Smooth muscle cell (in vitro differentiated cells): ENCODE measurements at regions not wholly inside any gene's neighbourhood (a gene's known extent, or its start where the extent isn't known, plus 50 kb on each side); places are given as distances from the start of the nearest gene placed in this dataset.

Experiments
- DNase-seq: peaks from one replicate; lab custom pipeline; 2025; ENCODE audit not compliant: unreplicated experiment; lab: John Stamatoyannopoulos, UW
- H2AFZ ChIP-seq: fragments of 200-600 bp; sonication (generic); 2 replicates; pipeline ENCODE4 v1.6.0; 2016; ENCODE audit warnings: antibody characterized with exemption, low read depth, mild to moderate bottlenecking
- H3F3A ChIP-seq: fragments of 200-600 bp; sonication (generic); 2 replicates; pipeline ENCODE4 v1.6.0; 2017; ENCODE audit warnings: antibody characterized with exemption, low read depth
- H3K27ac ChIP-seq: fragments of 200-600 bp; sonication (generic); 2 replicates; pipeline ENCODE4 v1.5.1; 2016; ENCODE audit warnings: low read depth, mild to moderate bottlenecking
- H3K27me3 ChIP-seq: fragments of 200-600 bp; sonication (generic); 2 replicates; pipeline ENCODE4 v1.6.1; 2016; ENCODE audit warnings: low read depth, mild to moderate bottlenecking
- H3K36me3 ChIP-seq: fragments of 200-600 bp; sonication (generic); 2 replicates; pipeline ENCODE4 v1.5.1; 2016; ENCODE audit warnings: low read depth
- H3K4me1 ChIP-seq: fragments of 200-600 bp; sonication (generic); 2 replicates; pipeline ENCODE4 v1.5.1; 2016; ENCODE audit warnings: low read depth
- H3K4me2 ChIP-seq: fragments of 200-600 bp; sonication (generic); 2 replicates; pipeline ENCODE4 v1.6.0; 2016; ENCODE audit warnings: mild to moderate bottlenecking
- H3K4me3 ChIP-seq: fragments of 200-600 bp; sonication (generic); 2 replicates; pipeline ENCODE4 v1.5.1; 2016; ENCODE audit warnings: mild to moderate bottlenecking
- H3K79me2 ChIP-seq: fragments of 200-600 bp; sonication (generic); 2 replicates; pipeline ENCODE4 v1.6.0; 2016; ENCODE audit warnings: low read depth, mild to moderate bottlenecking
- H3K9ac ChIP-seq: fragments of 200-600 bp; sonication (generic); 2 replicates; pipeline ENCODE4 v1.6.0; 2016; ENCODE audit warnings: low read depth
- H3K9me3 ChIP-seq: fragments of 200-600 bp; sonication (generic); replicated peaks from 2 replicates; pipeline ENCODE4 v1.5.1; 2016; ENCODE audit warnings: low read depth
- H4K20me1 ChIP-seq: fragments of 200-600 bp; sonication (generic); 2 replicates; pipeline ENCODE4 v1.6.0; 2016; ENCODE audit warnings: low read depth
- WGBS: methylation state at CpG from one replicate; pipeline ENCODE4 v1.1.7; 2016; ENCODE audit warnings: low lambda C conversion rate; 5-methylcytosine and 5-hydroxymethylcytosine counted together
- TF ChIP-seq, protein P1 (sequence below): fragments of 200-600 bp; sonication (generic); IDR thresholded peaks from 2 replicates; pipeline ENCODE4 v1.5.1; 2017; ENCODE audit warnings: borderline replicate concordance, mild to moderate bottlenecking, antibody characterized with exemption; ENCODE audit not compliant: insufficient read depth, poor library complexity, severe bottlenecking

DNA sequence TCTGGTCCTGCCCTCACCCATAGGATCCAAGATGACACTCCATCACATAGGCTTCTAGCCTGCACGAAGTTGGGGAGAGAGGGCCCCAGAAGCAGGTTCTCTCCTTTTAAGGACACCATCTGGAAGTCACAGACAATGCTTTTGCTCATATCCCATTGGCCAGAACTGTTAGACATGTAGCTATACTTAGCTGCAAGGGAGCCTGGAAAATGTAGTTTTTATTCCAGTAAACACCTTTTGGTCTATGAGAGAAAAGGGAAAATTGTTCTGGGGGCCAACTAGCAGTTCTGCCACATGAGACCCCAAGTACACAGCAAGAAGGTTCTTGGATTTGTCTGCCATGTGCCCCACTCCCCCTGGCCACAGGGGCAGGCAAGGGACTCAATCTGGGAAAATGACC, 206.1 kb downstream of the ZFP36L2 start:
- no peak for DNase-seq
- Histone ChIP-seq H3K27ac (no peak overlapping the region), H3K4me2 (no peak overlapping the region), H3K27me3 (no peaks in the 10 kb centered on the region), H3K36me3 (no peaks in the 10 kb centered on the region), H3K79me2 (no peaks in the 10 kb centered on the region), H3K9ac (no peak overlapping the region), H4K20me1 (no peaks in the 10 kb centered on the region), H3K4me3 (no peak overlapping the region), H2AFZ (no peak overlapping the region), H3K9me3 (peaks cover 8% of the 10 kb centered on the region), H3F3A (no peaks in the 10 kb centered on the region), H3K4me1 (peaks cover 3% of the 10 kb centered on the region)
- TF ChIP-seq, protein P1, sequence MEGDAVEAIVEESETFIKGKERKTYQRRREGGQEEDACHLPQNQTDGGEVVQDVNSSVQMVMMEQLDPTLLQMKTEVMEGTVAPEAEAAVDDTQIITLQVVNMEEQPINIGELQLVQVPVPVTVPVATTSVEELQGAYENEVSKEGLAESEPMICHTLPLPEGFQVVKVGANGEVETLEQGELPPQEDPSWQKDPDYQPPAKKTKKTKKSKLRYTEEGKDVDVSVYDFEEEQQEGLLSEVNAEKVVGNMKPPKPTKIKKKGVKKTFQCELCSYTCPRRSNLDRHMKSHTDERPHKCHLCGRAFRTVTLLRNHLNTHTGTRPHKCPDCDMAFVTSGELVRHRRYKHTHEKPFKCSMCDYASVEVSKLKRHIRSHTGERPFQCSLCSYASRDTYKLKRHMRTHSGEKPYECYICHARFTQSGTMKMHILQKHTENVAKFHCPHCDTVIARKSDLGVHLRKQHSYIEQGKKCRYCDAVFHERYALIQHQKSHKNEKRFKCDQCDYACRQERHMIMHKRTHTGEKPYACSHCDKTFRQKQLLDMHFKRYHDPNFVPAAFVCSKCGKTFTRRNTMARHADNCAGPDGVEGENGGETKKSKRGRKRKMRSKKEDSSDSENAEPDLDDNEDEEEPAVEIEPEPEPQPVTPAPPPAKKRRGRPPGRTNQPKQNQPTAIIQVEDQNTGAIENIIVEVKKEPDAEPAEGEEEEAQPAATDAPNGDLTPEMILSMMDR = no peak
- 92% methylated on average over 1 of the region's 1 CpG for WGBS

DNA sequence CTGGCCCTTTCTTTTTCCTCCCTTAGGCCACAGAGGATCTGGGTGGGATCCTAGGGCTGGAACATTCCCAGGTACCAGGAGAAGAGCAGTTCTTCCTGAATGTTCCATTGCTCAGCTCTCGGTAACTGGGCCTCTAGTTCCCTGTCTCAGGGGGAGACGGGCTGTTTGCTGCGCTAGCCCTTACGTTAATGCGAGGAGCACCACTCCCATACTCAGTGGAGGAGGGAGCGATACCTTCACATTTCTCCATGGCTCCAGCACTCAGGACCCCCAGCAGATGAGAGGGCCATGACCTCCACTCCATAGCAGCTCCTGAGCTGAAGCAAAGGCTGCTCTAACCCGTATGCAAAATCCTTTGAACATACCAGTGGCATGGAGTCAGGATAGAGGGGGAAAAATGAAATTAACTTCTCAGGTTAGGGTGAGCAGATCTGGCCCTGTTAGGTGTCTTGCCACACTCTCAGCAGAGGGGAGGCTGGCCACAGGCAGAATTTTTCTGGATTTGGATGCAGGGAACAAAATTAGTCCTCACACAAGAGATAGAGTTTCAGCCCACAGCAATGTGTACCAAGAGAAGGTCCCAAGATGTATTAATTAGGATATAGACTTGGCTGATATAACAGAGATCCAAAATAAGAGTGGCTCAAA, 206.7 kb downstream of the ZFP36L2 start:
- Histone ChIP-seq H3K27me3 (no peaks in the 10 kb centered on the region), H3K4me3 (no peak overlapping the region), H3K27ac (no peak overlapping the region), H3K9ac (no peak overlapping the region), H2AFZ (no peak overlapping the region), H4K20me1 (no peaks in the 10 kb centered on the region), H3K79me2 (no peaks in the 10 kb centered on the region), H3K36me3 (no peaks in the 10 kb centered on the region), H3K4me1 (peaks cover 3% of the 10 kb centered on the region), H3K4me2 (no peak overlapping the region), H3F3A (no peaks in the 10 kb centered on the region), H3K9me3 (peaks cover 8% of the 10 kb centered on the region)
- TF ChIP-seq, protein P1 = no peak
- WGBS = 97% methylated on average over 7 of the region's 7 CpGs
- no peak for DNase-seq

DNA sequence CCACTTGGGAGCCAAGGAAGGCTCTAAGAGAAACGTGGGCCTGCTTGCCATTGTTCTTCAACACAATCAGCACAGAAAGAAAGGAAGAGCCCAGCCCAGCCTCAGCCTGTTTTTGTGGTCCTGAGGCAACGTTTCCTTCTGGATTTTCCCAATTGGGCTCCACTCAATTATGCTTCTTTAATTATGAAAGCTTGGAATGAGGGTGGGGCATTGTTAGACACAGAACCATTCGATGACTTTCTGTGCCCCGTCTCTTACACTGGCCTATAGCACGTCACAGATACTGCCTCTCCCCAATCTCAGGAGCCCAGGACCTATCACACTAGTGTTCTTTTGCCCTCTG, 207.4 kb downstream of the ZFP36L2 start:
- peaks cover 3% of the 10 kb centered on the region for H3K4me1 ChIP-seq
- H3K36me3 ChIP-seq = no peaks in the 10 kb centered on the region
- no peak for DNase-seq
- no peak overlapping the region for H2AFZ ChIP-seq
- no peaks in the 10 kb centered on the region for H3F3A ChIP-seq
- 84% methylated on average over 5 of the region's 5 CpGs for WGBS
- H3K4me2 ChIP-seq = no peak overlapping the region
- TF ChIP-seq, protein P1 = no peak
- H3K9me3 ChIP-seq = peaks cover 8% of the 10 kb centered on the region
- H4K20me1 ChIP-seq = no peaks in the 10 kb centered on the region
- H3K27me3 ChIP-seq = no peaks in the 10 kb centered on the region
- no peak overlapping the region for H3K27ac ChIP-seq
- H3K4me3 ChIP-seq = no peak overlapping the region
- no peak overlapping the region for H3K9ac ChIP-seq
- H3K79me2 ChIP-seq = no peaks in the 10 kb centered on the region
